GM18502 (cell line): ENCODE measurements at regions not wholly inside any gene's neighbourhood (a gene's known extent, or its start where the extent isn't known, plus 50 kb on each side); places are given as distances from the start of the nearest gene placed in this dataset.
"Not testable (repeated sequence)": the region's sequence is repeated elsewhere in the genome, so short reads cannot be mapped to it uniquely, and the experiment has no call there.

Experiments used
- ATAC-seq: cut with Tn5 transposase; IDR thresholded peaks from one replicate; pipeline ENCODE4 v1.9.1; 2021; ENCODE audit warnings: mild to moderate bottlenecking; ENCODE audit not compliant: unreplicated experiment, poor library complexity

DNA sequence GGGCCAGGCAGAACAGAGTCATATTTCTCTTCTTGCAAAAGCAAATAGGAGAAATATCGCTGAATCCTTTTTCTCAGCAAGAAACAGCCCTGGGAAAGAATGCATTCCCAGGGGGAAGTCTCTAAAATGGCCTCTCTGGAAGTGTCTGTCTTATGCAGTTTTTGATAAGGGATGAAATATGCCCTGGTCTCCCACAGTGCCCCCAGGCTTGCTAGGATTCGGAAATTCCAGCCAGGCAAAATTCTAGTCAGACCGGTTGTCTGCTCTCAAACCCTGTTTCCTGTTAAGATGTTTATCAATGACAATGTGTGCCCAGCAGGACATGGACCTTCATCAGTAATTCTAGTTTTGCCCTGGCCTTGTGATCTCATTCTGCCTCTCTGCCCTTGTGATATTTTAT is 448.3 kb upstream of the HTR1E start:
- not testable (repeated sequence) for ATAC-seq

DNA sequence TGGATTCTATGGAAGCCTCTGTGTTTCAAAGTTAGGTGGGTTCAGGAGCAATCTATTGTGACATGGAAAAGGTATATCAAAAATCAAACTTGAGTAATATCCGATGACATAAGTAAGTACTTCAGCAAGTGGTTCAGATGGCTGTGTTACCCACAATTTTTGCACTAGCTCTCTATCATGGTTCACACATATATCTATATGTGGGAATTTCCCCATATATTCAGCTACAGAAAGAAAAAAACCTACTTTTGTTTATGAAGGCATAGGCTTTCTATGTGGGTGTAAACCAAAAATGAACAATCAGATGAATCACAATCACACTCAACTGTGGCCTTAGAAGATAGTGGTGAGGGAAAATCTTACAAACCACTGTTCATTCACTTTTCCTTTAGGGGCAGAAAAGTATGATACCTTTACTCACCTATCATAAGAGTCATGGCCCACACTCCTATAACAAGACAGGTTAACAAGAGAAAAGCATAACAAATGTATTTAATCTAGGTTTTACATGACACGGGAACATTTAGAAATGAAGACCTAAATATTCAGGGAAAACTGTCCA is 449.6 kb upstream of the HTR1E start:
- ATAC-seq, result no peak

DNA sequence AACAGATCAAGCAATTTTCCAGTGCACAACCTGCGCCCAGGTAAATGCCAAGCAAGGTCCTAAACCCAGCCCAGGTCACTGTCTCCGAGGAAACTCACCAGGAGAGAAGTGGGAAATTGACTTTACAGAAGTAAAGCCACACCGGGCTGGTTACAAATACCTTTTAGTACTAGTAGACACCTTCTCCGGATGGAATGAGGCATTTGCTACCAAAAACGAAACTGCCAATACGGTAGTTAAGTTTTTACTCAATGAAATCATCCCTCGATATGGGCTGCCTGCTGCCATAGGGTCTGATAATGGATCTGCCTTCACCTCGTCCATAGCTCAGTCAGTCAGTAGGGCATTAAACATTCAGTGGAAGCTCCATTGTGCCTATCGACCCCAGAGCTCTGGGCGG is 459.0 kb upstream of the HTR1E start:
- not testable (repeated sequence) for ATAC-seq

DNA sequence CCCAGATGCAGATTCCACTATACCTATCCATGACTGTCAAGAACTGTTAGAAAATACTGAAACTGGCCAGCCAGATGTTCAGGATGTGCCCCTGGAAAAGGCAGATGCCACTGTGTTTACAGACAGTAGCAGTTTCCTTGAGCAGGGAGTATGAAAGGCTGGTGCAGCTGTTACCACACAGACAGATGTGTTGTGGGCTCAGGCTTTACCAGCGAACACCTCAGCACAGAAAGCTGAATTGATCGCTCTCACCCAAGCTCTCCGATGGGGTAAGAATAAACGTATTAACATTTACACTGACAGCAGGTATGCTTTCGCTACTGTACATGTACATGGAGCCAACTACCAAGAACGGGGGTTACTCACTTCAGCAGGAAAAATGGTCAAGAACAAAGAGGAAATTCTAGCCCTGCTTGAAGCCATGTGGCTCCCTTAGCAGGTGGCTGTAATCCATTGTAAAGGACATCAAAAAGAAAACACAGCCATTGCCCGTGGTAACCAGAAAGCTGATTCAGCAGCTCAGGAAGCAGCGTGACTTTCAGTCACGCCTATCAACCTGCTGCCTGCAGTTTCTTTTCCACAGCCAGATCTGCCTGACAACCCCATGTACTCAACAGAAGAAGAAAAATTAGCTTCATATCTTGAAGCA is 459.7 kb upstream of the HTR1E start:
- ATAC-seq, result no peak

DNA sequence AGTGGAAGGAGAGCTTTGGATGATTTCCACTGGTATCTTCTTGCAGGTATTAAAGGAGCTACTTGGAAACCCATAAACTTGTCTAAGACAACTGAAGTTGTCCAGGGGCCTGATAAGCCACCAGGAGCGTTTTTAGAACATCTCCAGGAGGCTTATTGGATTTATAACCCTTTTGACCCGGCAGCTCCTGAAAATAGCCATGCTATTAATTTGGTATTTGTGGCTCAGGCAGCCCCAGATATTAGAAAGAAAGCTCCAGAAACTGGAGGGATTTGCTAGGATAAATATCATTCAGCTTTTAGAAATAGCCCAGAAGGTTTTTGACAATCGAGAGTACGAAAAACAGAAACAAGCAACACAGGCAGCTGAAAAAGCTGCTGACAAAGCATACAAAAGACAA is 461.0 kb upstream of the HTR1E start:
- ATAC-seq, result no peak

DNA sequence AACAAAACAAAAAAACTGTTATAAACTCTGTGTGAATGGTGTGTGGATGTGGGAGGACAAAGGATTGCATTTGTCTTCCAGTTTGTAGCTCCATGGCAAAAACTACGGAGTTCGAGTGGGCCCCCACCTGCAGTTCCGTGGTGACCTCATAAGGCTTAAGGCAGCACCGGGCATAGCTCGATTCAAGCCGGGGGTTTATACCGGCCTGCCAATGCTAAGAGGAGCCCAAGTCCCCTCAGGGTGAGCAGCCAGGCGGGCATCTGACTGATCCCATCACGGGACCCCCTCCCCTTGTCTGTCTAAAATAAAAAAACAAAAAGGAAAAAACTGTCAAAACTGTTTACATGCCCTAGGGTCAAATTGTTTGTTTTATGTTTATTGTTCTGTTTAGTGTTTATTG is 463.2 kb upstream of the HTR1E start:
- no peak for ATAC-seq

DNA sequence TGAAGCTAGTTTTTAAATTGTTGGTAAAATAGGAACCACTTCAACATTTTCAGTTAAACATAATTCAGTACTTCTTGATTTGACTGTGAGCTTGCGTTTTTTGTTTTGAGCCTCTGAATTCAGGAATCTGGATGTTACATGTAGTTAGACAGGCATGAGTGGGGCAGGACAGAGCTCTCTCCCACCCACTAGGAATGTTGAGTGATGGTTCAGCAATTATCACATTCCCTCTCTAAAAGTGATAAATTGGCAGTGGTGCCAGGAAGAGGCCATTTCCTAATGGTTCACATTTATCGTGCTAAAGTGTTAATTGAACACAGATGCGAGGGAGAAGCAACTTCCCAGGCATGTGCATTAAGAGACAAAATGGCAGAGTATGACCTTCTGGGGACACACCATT is 465.5 kb upstream of the HTR1E start:
- no peak for ATAC-seq

DNA sequence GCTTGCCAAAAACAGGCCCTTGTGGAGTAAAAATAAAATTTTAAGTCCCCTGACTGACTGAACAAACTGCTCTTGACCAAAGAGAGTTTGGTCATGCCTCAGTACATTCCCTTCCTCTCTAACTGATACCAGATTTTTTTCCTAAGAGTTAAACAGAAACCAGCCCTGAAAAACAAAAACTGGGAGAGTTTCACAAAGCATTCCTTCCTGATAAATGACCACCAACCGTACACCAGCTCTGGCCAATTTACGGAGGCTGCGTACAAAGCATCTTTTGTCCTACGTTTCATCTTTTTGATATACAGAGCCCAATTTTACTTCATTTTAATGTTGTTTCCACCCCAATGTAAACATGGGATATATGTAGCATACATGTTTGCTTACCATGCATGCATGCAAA is 477.4 kb upstream of the HTR1E start:
- no peak for ATAC-seq

DNA sequence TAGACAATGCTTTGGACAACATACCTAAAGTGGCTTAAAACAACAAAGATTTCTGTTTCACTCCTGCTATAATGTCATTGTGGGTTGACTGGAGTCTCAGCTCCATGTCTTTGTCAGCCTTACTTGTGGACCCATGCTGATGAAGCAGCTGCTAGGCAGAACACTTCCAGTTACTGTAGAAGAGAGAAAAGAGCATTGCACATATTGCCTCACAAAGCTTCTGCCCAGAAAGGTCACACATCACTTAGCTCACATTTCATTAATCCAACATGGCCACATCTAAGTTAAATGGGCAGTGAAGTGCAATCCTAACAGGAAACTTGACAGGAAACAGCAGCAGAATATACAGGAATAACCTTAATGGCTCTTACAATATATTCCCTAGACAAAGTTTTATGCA is 480.5 kb upstream of the HTR1E start:
- no peak for ATAC-seq

DNA sequence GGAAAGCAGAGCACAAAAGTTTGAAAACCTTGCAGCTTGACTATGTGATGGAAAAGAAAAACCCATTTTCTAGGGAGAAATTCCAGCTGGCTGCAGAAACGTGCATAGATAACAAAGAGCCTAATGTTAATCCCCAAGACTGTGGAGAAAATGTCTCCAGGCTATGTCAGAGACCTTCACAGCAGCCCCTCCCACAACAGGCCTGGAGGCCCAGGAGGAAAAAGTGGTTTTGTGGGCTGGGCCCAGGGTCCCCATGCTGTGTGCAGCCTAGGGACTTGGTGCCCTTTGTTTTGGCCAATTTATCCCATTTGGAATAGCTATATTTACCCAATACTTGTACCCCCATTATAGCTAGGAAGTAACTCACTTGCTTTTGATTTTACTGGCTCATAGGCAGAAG is 484.1 kb upstream of the HTR1E start:
- no peak for ATAC-seq

DNA sequence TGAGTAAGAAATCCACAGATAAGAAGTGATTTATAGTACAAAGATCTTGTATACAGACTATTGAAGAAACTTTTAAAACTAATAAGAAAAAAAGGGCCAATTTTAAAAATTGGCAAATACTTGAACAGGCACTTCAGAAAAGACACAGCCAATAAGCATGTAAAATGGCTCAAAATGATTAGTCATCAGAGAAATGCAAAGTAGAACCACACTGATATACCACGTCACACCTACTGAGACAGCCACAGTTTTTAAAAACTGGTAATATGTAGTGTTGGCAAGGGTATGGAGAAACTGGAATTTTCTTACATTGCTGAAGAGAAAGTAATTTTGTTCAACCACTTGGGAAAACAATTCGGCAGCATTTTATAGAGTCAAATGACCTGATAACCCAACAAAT is 488.9 kb upstream of the HTR1E start:
- ATAC-seq, result no peak

DNA sequence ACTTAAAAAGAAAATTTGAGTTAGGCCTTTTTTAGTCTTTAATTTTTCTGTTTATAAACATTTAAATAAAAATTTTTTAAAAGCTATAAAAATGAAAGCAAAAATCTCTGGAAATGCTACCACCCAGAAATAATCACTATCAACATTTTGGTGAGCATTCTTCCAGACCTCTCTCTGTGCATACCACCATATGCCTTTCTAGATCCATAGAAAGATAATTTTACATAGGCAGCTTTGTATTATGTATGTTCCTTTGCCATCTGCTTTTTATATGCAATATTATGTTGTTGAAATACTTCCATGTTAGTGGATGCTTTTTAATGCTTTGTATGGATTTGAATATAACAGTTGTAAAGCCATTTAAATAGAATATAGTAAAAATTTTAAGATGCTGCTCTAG is 496.7 kb upstream of the HTR1E start:
- ATAC-seq, result no peak

DNA sequence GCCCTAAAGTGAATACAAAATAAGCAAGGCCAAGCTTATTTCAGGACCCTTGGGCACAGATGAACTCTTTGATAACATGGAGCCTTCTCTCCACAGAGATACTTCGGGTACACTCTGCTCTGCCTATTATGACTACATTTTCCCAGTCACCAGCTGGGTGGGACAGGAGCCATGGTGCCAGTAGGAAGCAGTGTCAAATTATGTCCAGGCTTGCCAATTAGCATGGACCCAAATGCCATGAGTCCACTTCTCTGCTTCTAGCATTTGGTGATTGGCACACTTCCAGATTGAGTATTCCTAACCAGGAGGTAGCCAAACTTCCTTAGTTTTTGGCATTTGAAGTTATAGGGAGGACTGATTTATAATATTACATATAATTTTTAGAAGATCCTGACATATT is 513.8 kb upstream of the HTR1E start:
- ATAC-seq, result no peak

DNA sequence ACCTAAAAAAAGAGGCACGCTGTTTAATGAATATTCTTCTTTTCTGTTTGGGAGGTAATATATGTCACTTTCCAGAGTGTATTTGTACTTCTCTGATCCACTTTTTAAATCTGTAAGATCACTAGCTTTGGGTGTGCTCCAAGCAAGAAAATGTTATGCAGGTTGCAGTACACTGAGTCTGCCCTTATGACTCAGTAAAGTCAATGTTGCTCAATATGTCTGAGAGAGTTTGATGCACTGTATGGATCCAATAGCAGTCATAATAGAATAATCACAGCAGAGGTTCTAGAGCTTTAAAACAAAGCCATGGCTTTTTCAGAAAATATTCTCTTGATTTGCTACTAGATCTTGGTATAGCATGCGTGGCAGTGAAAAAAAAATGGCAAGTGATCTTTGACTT is 525.3 kb upstream of the HTR1E start:
- ATAC-seq, result no peak

DNA sequence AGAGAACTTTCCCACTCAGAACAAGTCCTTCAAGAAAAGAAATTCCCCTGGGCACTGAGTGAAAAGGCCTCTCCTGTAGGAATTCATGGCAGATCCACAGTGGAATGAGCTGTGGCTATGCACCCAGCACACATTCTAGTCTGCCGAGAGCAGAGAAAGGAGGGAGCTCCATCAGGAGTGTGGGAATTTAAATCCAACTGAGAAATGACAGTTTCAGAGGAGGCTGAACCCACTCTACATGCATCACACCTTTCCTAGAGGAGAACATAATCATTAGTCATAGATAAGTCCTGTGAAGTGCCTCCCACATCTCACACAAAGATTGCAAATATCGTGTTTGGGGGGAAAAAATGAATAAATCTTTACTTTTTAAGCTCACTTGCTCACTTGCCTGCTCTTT is 530.2 kb upstream of the HTR1E start:
- ATAC-seq, result no peak

DNA sequence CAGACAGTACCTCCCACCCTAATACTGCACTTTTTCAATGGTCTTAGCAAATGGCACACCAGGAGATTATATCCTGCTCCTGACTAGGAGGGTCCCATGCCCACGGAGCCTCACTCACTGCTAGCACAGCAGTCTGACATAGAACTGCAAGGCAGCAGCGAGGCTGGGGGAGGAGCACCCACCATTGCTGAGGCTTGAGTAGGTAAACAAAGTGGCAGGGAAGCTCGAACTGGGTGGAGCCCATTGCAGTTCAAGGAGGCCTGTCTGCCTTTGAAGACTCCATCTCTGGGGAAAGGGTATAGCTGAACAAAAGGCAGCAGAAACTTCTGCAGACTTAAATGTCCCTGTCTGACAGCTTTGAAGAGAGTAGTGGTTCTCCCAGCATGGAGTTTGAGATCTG is 544.5 kb upstream of the HTR1E start:
- not testable (repeated sequence) for ATAC-seq

DNA sequence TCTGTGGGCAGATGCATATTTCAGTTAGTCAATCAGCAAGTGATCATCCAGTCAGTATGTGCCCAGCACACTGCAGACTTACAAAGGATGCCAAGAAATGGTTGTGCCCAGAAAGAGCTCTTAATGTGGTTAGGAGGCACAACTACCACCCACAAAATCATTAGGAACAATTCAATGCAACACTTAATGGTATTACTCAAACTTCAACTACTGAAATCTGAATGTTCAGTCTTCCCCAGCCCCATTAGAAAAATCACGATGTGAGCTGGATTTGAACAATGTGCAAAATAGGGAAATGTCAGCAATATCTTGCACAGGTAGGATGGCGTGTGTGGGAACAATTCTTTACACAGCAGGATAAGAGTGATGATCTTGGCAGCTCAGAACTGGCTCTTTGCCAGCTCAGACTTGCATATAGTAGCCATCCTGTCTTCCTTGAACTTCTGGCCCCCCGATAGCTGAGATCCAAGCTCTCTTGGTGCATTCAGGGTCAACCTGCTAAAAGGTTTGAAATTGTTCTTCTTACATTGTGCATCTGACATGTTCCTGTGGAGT is 556.7 kb upstream of the HTR1E start:
- no peak for ATAC-seq

DNA sequence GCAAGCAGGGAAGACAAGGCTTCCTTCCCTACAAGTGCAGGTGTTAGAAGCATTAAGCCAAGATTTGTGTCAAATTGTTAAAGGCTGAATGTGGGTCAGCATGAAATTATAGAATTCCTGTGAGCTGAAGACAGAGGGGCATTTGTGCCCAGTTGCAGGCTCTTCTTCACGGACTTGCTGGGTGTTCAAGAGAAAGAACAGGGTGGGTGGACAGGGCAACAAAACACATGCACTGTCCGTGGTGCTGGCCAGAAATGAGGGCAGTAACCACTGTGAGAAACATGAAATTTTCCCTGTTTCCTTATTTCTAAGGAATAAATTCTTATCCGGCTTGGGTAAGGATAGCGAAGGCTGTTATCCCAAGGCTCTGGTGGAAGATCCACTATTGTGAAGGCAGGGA is 579.5 kb upstream of the HTR1E start:
- ATAC-seq, result no peak

DNA sequence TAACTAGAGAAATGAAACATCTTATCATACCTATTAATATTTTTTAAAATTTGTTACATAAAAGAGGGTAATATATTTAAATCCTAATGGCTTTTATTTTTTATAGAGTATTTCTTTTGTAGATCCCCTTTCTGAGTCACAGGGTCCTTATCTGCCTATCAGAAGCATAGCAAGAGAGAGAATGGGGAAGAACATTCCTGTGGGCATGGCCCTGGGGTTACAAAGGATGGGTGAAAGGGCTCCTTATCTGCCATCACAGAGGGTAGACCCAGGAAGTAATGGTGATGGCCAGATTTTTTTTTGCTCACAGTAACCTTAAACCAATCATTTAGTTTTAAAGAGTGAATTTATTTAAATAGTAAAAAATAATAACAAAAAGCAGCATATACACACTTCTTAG is 582.1 kb upstream of the HTR1E start:
- ATAC-seq, result no peak

DNA sequence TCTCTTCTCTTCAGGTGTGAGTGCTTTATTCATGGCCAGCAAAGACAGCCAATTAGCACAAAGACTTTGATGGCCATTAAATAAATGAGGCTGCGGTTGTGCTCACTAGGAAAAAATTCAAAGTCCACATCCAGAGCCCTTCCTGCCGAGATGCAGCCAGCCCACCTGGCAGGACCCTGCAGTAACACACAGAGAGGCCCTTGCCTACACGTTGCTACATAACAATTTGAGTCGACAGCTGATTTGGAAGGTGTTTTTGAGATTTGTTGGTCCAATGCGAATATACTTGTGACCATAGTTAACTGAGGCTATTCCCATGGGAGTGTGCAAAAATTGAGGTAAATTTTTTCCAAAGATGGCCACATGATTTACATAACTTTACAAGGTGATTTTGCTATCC is 605.4 kb upstream of the HTR1E start:
- no peak for ATAC-seq

DNA sequence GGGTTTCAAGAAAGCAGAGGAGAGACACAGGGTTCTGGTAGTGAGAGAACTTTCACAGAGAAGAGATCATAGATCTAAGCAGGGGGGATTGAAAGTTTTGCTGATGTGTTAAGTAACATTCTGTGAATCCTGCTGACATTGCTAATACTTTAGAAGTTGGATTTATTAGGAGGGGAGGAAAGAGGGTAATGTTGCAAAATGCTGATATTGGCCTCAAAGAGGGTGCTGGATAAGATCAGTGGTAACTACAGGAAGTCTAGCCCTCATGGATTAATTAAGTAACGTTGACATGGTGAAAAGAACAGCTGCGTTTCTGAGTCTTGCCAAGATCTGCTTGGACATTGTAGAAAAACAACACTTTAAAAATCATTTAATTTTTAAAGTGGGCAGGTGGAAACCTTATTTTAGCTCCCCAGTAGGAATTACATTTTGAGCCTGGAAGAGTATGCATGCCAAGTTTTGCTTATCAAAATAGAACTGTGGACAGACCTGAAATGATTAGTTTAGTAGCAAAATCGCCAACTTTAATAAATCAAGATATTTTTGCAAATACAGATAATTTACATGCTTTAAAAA is 606.0 kb upstream of the HTR1E start:
- no peak for ATAC-seq

DNA sequence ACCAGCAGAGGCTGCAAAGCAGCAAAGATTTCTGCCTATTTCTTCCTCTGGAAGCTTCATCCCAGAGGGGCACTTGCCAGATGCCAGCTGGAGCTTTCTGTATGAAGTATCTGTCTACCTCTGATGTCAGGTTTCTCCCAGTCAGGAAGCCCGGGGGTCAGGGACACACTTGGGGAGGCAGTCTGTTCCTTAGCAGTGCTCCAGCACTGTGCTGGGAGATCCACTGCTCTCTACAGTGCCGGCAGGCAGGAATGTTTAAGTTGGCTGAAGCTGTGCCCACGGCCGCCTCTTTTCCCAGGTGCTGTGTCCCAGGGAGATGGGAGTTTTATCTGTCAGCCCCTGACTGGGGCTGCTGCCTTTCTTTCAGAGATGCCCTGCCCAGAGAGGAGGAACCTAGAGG is 631.1 kb upstream of the HTR1E start:
- ATAC-seq, result no peak
